ENCODE measurements at regions not wholly inside any gene's neighbourhood (a gene's known extent, or its start where the extent isn't known, plus 50 kb on each side); places are given as distances from the start of the nearest gene placed in this dataset.
"Not testable (repeated sequence)": the region's sequence is repeated elsewhere in the genome, so short reads cannot be mapped to it uniquely, and the experiment has no call there.

DNA sequence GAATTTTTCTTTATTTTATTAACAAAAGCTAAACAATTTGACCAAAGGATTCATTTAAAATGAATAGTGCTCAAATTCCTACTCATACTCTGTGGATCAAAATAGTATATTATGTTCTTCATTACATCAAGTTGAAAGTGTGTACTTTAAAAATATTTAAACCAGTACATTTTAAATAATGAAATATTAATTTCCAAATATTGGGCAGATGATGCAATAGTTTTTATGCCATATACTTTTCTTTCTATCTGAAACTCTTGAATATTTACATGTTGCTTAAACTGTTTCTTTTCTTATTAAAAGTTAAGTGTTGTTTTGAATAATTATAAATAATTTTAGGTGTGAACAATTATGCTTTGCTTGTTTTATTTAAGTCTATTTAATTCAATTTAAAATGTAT, 144.7 kb upstream of the TMPRSS15 start:
- ChIA-PET CTCF (no interaction called here), POLR2A (no interaction called here)
- TF ChIP-seq, protein P1, sequence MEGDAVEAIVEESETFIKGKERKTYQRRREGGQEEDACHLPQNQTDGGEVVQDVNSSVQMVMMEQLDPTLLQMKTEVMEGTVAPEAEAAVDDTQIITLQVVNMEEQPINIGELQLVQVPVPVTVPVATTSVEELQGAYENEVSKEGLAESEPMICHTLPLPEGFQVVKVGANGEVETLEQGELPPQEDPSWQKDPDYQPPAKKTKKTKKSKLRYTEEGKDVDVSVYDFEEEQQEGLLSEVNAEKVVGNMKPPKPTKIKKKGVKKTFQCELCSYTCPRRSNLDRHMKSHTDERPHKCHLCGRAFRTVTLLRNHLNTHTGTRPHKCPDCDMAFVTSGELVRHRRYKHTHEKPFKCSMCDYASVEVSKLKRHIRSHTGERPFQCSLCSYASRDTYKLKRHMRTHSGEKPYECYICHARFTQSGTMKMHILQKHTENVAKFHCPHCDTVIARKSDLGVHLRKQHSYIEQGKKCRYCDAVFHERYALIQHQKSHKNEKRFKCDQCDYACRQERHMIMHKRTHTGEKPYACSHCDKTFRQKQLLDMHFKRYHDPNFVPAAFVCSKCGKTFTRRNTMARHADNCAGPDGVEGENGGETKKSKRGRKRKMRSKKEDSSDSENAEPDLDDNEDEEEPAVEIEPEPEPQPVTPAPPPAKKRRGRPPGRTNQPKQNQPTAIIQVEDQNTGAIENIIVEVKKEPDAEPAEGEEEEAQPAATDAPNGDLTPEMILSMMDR (IDR thresholded peaks at IDR 0.05; ENCODE audit: low read depth, low read length), result no peak
- no peak overlapping the region for H3K27ac ChIP-seq (ENCODE audit: low read depth, low read length)
- no peaks in the 10 kb centered on the region for H3K9me3 ChIP-seq (ENCODE audit: control insufficient read depth, insufficient read depth, low read length)
- no peak for DNase-seq (ENCODE audit: low read depth, low spot score)
- H3K27me3 ChIP-seq (ENCODE audit: control insufficient read depth, insufficient read depth, low read length), result no peaks in the 10 kb centered on the region
- H3K4me3 ChIP-seq (ENCODE audit: low read depth, low read length), result no peak overlapping the region

GRCh38 chr21:18549214-18549905, 145.8 kb upstream of the TMPRSS15 start:
- Histone ChIP-seq H3K27ac (ENCODE audit: low read depth, low read length) (no peak overlapping the region), H3K4me3 (ENCODE audit: low read depth, low read length) (no peak overlapping the region), H3K27me3 (ENCODE audit: control insufficient read depth, insufficient read depth, low read length) (no peaks in the 10 kb centered on the region), H3K9me3 (ENCODE audit: control insufficient read depth, insufficient read depth, low read length) (no peaks in the 10 kb centered on the region)
- no peak for DNase-seq (ENCODE audit: low read depth, low spot score)
- POLR2A ChIA-PET, result no interaction called here
- CTCF ChIA-PET, result no interaction called here
- TF ChIP-seq, protein P1 (IDR thresholded peaks at IDR 0.05; ENCODE audit: low read depth, low read length), result no peak

DNA sequence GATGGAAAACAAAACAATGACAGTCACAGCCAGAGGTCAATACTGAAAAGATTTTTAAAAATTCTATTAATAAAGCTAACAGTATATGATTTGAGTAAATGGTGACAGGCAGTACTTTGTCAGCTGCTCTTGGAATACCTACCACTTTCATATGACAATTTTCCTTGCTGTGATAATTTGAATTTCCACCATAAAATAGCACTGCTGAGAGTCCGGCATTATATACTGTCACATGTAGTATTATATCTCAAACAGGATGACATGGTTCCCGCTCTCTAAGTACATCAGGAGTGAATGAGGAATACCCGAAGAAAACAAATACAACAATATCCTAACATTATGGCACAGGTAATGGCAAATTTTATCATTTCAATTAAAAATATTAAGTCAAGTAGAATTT, 146.8 kb upstream of the TMPRSS15 start:
- DNase-seq (ENCODE audit: low read depth, low spot score), result no peak
- no peak overlapping the region for H3K4me3 ChIP-seq (ENCODE audit: low read depth, low read length)
- H3K27ac ChIP-seq (ENCODE audit: low read depth, low read length), result no peak overlapping the region
- CTCF ChIA-PET, result no interaction called here
- no peaks in the 10 kb centered on the region for H3K27me3 ChIP-seq (ENCODE audit: control insufficient read depth, insufficient read depth, low read length)
- H3K9me3 ChIP-seq (ENCODE audit: control insufficient read depth, insufficient read depth, low read length), result no peaks in the 10 kb centered on the region
- TF ChIP-seq, protein P1 (IDR thresholded peaks at IDR 0.05; ENCODE audit: low read depth, low read length), result no peak
- POLR2A ChIA-PET, result no interaction called here

GRCh38 chr21:18553786-18554185, 150.2 kb upstream of the TMPRSS15 start:
- ChIA-PET POLR2A (no interaction called here), CTCF (no interaction called here)
- H3K9me3 ChIP-seq (ENCODE audit: control insufficient read depth, insufficient read depth, low read length), result no peaks in the 10 kb centered on the region
- H3K27ac ChIP-seq (ENCODE audit: low read depth, low read length), result no peak overlapping the region
- no peaks in the 10 kb centered on the region for H3K27me3 ChIP-seq (ENCODE audit: control insufficient read depth, insufficient read depth, low read length)
- no peak for DNase-seq (ENCODE audit: low read depth, low spot score)
- H3K4me3 ChIP-seq (ENCODE audit: low read depth, low read length), result no peak overlapping the region
- TF ChIP-seq, protein P1 (IDR thresholded peaks at IDR 0.05; ENCODE audit: low read depth, low read length), result no peak

DNA sequence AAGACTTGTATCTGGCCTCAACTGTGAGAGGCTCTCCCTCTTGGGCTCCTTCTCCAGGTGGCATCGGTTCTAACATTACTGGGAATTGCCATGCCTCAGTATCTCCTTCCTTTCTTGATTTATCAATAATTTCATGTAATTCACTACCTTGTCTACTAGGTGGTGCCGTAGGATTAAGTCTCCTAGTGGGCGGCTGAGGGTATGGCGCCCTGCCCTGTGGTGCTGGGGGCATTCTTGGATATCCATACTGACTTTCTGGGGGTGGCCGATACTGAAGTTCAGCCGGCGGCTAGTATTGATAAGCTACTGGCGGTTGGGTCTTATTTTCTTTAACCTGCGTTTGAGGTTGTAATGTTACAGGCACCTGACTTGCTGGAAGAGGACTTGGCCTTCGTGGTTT, 164.2 kb upstream of the TMPRSS15 start:
- H3K27ac ChIP-seq (ENCODE audit: low read depth, low read length); DNase-seq (ENCODE audit: low read depth, low spot score); POLR2A ChIA-PET; H3K27me3 ChIP-seq (ENCODE audit: control insufficient read depth, insufficient read depth, low read length); H3K4me3 ChIP-seq (ENCODE audit: low read depth, low read length); CTCF ChIA-PET: not testable (repeated sequence)
- peaks cover 13% of the 10 kb centered on the region for H3K9me3 ChIP-seq (ENCODE audit: control insufficient read depth, insufficient read depth, low read length)

Data from AG04450 (cell line).